HS-5 (cell line): ENCODE measurements at regions not wholly inside any gene's neighbourhood (a gene's known extent, or its start where the extent isn't known, plus 50 kb on each side); places are given as distances from the start of the nearest gene placed in this dataset.

ENCODE experiments used
- DNase-seq: peaks from one replicate; pipeline ENCODE4 v3.0.0-alpha.2; 2012; ENCODE audit warnings: low read depth

- DNase-seq, result no peak
Measured at GRCh38 chr1:29524285-29525065, 288.2 kb downstream of the PTPRU start.

- no peak for DNase-seq
Measured at GRCh38 chr1:29523576-29523975, 287.3 kb downstream of the PTPRU start.

GRCh38 chr1:29523136-29523535 is 286.8 kb downstream of the PTPRU start:
- DNase-seq, result no peak

- no peak for DNase-seq
Measured at GRCh38 chr1:29521811-29522580, 285.7 kb downstream of the PTPRU start.

- DNase-seq, result no peak
Measured at GRCh38 chr1:29521438-29521715, 285.1 kb downstream of the PTPRU start.

GRCh38 chr1:29520571-29521437 is 284.5 kb downstream of the PTPRU start:
- DNase-seq, result no peak

- no peak for DNase-seq
Measured at GRCh38 chr1:29519788-29520110, 283.4 kb downstream of the PTPRU start.

GRCh38 chr1:29519108-29519787 is 282.9 kb downstream of the PTPRU start:
- DNase-seq, result no peak

GRCh38 chr1:29518183-29518835 is 282.0 kb downstream of the PTPRU start:
- DNase-seq, result no peak

GRCh38 chr1:29517251-29518086 is 281.1 kb downstream of the PTPRU start:
- DNase-seq, result no peak

GRCh38 chr1:29516063-29516820 is 279.9 kb downstream of the PTPRU start:
- DNase-seq, result no peak

- no peak for DNase-seq
Measured at GRCh38 chr1:29515170-29515955, 279.0 kb downstream of the PTPRU start.

GRCh38 chr1:29514361-29515169 is 278.2 kb downstream of the PTPRU start:
- no peak for DNase-seq

- DNase-seq, result peak; percentile 16
Measured at GRCh38 chr1:29513357-29513756, 277.0 kb downstream of the PTPRU start.

- no peak for DNase-seq
Measured at GRCh38 chr1:29511436-29511835, 275.1 kb downstream of the PTPRU start.

GRCh38 chr1:29508458-29509107 is 272.3 kb downstream of the PTPRU start:
- DNase-seq, result no peak

GRCh38 chr1:29506678-29507225 is 270.4 kb downstream of the PTPRU start:
- DNase-seq, result no peak
